Erythroblast (primary cell): ENCODE measurements at regions not wholly inside any gene's neighbourhood (a gene's known extent, or its start where the extent isn't known, plus 50 kb on each side); places are given as distances from the start of the nearest gene placed in this dataset.

Source experiments
- DNase-seq, 2 experiments: peaks; one replicate each; lab custom pipeline; 2025; lab: John Stamatoyannopoulos, UW
- GATA1 ChIP-seq: IDR thresholded peaks from 2 replicates; pipeline ENCODE4 v1.6.1; 2011; ENCODE audit warnings: low read depth, mild to moderate bottlenecking, control low read depth, low read length, moderate library complexity
- POLR2A ChIP-seq: IDR thresholded peaks from 2 replicates; pipeline ENCODE4 v1.6.1; 2011; ENCODE audit warnings: mild to moderate bottlenecking, low read length

DNA sequence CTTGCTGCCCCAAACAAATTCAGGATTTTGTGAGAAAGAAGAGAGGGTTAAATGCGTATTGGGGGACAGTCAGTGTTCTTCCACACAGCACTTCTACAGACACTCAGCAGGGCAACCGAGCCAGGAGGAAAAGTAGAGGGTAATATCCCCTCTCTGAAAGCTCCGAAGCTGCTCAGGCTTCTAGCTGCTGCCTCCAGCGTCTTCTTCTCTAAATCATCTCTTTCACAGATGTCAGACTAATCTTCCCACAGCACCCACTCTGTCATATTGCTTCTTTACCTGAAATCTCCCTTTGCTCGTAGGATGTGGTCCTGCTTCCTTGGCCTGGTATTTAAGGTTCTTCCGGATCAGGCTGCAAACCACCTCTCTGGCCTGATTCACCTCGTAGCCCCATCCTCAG, 117.6 kb upstream of the HAAO start:
- TF ChIP-seq GATA1, result no peak
- no peak for TF ChIP-seq POLR2A
- no peak for DNase-seq

DNA sequence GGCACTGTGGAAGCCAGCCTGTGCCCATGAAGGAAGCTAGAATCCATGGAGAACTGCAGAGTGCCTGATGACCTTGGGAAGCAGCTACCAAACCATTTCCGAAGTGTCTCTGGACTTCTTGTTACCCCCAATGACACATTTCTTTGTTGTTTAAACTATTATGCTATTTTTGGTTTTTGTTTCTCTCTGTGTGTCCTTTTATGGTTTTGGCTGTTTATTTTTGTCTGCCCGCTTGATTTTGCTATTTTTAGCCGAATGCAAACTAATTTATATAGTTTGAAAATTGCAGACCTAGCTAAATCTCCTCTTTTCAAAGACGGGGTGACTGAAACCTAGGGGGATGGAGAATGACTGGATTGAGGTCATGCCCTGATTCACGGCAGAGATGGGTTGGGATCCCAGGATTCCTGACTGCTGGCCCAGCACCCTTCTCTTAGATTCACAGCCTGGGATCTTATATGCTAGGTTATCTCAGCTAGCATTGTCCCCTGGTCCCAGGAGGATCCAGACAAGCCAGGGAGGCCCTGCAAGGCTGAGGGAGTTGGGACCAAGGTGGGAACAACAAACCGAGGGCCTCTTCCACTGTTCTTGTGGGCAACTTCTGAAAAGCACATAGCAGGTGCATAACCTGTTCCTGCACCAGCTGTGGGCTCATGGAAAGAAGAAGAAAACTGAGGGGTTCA, 116.3 kb upstream of the HAAO start:
- no peak for DNase-seq
- TF ChIP-seq GATA1 (no peak), POLR2A (no peak)

DNA sequence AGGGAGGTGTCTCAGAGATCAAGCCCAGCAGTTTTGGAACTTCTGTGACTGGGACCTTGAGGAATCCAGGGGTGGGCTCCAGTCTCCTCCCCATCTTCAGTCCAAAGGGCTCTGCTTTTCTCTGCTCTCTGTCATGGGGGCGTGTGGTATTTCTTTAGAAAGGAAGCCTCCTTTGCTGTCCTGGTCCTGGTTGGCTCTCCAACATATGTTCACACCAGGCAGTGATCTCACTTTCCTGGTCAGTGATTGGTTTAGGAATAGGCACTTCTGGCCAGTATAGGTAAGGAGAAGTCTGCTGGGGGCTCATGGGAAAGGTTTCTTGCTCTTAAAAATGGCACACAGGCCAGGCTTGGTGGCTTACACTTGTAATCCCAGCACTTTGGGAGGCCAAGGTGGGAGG, 115.5 kb upstream of the HAAO start:
- no peak for DNase-seq
- TF ChIP-seq POLR2A, result no peak
- no peak for TF ChIP-seq GATA1

DNA sequence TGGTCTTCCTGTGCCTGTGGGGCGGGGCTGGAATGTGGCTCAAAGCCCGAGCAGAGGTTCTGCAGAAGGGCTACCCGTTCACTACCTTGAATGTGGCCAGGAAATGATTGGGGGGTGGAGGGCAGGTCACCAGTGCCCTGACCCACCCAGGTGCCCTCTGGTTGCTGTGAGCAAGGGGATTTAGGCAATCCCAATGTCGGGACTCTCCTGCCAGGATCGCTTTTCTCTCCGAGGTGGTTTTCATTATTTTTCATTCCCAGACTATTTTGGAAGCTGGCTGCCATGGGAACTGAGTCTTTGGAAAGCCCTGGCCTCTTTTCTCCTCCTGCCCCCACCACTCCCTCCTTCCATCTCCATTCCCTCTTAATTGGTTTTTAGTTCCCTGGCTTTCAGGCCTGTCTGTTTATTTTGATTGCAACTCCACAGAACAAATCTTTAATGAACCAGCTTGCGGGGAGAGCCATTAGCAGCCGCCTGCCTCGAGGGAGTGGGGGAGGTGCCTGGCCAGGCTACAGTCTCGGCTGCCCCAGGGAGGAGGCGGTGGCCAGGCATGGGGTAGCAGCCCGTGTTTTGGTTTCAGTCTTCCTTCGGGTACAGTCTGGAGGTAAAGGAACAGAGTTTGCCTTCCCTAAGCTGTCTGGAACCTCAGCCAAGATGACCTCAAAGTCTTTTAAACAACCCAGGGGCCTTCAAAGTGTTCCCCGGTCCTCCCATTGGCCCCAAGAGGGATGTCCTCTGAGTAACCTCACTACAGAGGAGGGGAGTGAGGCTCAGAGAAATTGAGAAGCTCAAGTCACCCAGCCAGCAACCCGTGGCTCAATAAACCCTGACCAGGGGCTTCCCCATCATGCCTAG, 114.4 kb upstream of the HAAO start:
- no peak for DNase-seq
- TF ChIP-seq GATA1 (no peak), POLR2A (no peak)

DNA sequence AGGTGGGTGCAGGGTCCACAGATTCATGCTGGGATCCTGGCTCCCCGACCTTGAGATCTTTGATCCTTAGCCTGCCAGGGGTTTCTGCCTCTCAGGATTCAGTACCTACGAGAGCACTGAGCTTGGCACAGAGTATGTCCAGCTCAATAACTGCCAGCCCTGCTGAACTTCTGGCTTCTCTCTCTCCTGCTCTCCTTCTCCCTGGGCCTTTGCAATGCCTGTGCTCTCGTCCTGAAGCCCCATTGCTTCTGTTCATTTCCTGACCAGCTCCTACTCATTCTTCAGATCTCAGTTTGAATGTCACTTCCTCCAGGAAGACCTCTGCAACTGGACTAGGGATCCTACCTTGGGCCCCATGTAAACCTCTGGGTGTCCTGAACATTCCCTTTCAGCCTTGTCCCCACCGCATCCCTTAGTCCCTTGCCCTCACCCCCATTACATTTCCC, 113.8 kb upstream of the HAAO start:
- no peak for DNase-seq
- TF ChIP-seq POLR2A (no peak), GATA1 (no peak)

DNA sequence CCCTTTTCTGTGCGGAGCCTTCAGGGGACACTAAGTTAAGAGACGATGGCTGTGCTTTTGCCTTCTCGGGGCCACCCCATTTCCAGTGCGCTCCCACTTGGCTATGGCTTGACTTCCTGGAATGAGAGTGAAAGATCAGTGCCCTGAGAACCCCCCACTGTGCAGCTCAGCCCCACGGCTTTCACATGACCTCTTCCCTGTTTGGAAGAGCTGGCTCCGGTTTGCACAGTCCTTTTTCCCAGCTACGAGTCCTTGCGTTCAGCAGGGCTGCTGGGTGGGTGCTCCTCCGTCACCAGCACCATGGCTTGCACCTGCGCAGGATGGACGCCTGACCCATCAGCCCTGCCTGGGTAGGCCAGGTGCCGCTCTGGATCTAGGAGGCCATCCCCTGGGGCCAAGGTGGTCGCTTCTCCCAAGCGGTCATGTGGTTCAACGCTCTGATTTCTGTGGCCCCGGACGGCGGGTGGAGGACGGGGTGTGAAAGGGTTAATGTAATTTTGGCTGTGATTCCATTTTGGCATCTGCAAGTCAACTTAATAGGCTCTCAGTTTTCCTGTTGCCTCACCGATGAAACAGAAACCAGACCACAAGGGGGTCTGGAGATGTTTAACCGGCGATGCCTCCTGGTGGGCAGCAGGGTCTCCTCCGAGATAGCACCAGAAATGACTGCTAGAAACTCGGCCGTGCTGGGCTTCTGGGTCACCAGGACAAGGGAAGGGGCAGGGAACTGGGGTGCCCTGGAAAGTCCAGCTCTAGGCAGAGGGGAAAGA, 113.1 kb upstream of the HAAO start:
- no peak for DNase-seq
- TF ChIP-seq GATA1, result no peak

DNA sequence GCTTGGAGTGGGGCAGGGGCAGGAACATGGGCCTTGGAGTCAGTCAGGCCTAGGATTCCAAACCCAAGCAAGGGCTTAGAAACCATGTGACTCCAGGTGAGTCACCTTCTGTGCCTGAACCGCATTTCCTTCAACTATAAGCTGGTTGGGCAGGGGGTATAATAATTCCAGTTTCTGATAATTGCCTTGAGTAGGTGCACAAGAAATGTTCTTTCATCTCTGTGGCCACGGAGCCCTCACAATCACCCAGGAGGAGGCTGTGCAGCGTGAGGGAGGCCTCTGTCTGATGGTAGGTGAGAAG, 112.1 kb upstream of the HAAO start:
- TF ChIP-seq GATA1 (no peak), POLR2A (no peak)
- DNase-seq, result no peak

DNA sequence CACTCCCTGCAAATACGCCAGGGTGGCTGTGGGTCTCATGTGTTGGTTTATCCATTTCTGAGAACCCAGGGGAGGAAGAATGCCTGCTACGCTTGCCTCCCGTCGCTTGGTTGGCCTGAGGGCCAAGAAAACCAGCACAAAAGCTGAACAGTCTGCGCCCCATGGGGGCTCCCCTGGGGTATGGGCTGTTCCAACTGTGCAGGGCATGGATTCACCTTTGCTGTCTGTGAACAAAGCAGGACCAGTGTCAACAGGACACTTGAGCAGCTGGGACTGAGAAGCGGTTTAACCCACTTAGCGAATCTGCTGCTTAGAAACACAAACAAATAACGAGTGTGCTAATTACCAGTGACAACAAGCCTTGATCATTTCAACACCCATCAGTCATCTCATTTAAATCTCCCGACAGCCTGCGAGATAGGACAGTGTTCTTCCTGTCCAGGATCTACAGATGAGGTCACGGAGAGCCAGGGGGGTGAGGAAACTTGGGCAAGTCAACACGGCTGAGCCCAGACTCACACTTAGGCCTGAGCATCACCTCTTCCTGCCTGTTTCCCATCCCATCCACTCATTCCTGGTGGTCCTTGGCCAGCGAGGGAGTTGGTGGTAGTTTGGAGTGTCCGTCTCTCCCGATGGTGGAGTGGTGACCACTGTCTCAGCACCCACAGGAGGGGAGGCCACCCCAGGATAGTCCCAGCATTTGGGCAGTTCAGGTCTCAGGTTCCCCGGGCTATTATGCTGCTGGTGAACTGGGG, 111.6 kb upstream of the HAAO start:
- TF ChIP-seq POLR2A, result no peak
- no peak for TF ChIP-seq GATA1
- DNase-seq, result no peak

DNA sequence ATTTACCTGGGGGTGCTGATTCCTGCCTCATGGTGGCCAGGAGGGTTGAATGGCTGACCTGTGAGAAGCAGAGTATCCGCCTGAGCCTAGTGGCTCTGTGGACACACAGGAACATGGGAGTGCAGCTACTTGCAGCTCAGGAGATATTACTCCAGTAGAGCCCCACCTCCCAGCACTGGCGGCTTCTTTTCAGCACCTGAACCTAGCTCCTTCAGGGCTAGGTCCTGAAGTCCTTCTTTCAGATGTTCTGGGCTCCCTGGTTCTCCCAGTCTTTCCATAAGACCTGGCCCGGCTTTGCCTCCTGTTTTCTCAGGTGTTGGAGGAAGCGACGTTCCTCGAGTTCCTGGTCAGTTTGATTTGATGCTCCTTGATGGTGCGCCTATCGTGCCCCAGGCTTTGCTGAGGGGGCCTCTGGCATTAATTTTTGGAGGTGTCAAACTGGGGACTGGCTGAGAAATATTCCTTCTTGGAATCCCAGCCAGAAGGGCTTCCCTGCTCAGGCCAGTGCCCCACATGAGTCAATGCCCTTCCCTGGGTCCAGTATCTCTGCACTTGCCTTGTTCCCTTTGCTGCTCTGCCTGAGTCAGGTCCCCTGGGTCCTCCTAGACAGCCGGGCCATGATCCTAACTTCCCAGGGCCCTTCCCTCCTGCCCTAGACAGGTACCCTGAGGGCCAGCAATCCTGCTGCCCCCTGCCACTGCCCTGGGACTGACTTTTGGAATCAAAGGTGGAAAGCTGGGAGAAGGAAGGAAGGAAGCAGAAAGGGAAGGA, 110.7 kb upstream of the HAAO start:
- DNase-seq, result no peak
- TF ChIP-seq POLR2A, result no peak
- no peak for TF ChIP-seq GATA1

DNA sequence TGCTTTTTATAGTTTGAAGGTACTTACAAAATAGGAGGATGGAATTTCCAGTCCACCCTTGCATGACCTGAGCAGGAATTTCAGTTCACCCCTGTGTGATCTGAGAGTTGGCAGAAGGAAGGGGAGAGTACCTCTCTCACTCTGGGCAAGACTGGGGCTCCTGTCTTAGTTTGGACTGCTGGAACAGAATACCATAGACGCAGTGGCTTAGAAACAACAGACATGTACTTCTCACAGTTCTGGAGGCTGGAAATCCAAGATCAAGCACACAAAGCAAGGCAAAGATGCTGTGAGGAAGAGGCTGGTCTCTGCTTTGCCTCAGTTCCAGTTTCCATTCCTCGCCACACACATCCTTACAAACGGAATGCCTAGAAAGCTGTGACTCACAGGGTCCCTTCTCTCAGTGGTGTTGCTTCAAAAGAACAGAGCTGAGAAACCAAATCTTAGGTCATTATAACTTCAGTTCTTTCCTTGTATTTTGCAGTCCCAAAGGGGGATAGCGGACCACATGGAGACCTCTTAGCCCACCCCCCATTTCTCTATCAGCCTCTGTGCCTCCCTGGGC, 108.8 kb upstream of the HAAO start:
- no peak for DNase-seq
- no peak for TF ChIP-seq POLR2A
- no peak for TF ChIP-seq GATA1

DNA sequence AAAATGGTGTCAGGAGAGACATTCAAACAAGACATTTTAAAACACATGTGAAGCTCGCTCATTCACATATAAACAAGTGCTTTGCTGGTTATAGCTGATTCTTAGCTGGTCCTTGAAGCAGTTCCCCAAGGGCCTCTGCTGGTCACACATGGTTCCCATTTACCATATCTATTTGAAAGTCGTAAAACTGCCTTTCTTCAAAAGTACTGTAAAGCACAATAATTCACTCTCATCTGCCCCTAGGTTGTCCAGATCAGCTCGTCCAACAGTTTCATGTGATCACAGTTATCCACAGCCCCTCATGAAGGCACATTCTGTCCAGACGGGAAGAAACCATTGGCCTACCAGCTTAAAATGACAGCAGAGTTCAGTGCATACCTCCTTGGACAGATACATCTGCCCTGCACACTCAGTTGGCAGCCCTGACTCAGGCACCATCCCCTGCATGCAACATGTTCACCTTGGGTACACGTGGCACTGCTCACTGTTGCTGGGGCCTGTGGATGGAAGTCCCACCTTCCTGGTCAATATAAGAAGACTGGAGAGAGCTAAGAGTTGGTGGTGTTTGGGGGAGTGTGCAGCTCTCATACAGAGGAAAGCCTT, 108.0 kb upstream of the HAAO start:
- no peak for TF ChIP-seq GATA1
- no peak for TF ChIP-seq POLR2A

DNA sequence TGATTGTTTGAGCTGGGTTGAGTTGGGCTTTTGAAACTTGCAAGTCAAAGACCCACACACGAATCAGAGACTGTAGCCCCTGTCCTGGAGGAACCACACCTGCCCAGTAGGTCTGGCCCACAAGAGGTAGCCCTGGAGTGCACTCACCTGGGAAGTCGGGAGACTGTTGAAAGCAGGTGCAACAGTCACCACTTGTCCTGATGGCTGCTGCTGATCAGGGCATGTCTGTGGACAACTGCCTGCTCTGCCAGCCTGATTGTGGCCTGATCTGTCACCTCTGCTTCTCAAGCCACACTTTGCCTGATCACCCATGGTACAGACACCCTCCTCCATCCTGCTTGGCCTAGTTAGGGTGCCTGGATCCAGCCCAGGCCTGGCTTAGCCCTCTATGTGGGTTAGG, 105.0 kb upstream of the HAAO start:
- no peak for TF ChIP-seq POLR2A
- TF ChIP-seq GATA1, result no peak

More for the DNA sequence above, 108.0 kb upstream of the HAAO start:
- no peak for DNase-seq

More for the DNA sequence above, 105.0 kb upstream of the HAAO start:
- DNase-seq, result no peak
